HG03103 (cell line): ENCODE measurements at regions not wholly inside any gene's neighbourhood (a gene's known extent, or its start where the extent isn't known, plus 50 kb on each side); places are given as distances from the start of the nearest gene placed in this dataset.
"Not testable (repeated sequence)": the region's sequence is repeated elsewhere in the genome, so short reads cannot be mapped to it uniquely, and the experiment has no call there.

Source experiments
- ATAC-seq: cut with Tn5 transposase; IDR thresholded peaks from one replicate; pipeline ENCODE4 v1.9.1; 2021; ENCODE audit warnings: low read depth; ENCODE audit not compliant: unreplicated experiment

- not testable (repeated sequence) for ATAC-seq
Observed at GRCh38 chr14:105970821-105971220, 444.4 kb downstream of the TMEM121 start.

GRCh38 chr14:105971593-105972500 is 445.5 kb downstream of the TMEM121 start:
- no peak for ATAC-seq

GRCh38 chr14:105974902-105975301 is 448.5 kb downstream of the TMEM121 start:
- ATAC-seq, result no peak

GRCh38 chr14:105978618-105979295 is 452.4 kb downstream of the TMEM121 start:
- ATAC-seq, result no peak

- ATAC-seq, result no peak
Observed at GRCh38 chr14:105979446-105979845, 453.1 kb downstream of the TMEM121 start.

GRCh38 chr14:105980224-105980623 is 453.8 kb downstream of the TMEM121 start:
- no peak for ATAC-seq

- not testable (repeated sequence) for ATAC-seq
Observed at GRCh38 chr14:105981517-105982302, 455.3 kb downstream of the TMEM121 start.

GRCh38 chr14:105982664-105983063 is 456.3 kb downstream of the TMEM121 start:
- ATAC-seq, result no peak

GRCh38 chr14:105986894-105987284 is 460.5 kb downstream of the TMEM121 start:
- ATAC-seq, result no peak

GRCh38 chr14:105987563-105987962 is 461.2 kb downstream of the TMEM121 start:
- ATAC-seq, result no peak

GRCh38 chr14:105989566-105990302 is 463.4 kb downstream of the TMEM121 start:
- ATAC-seq, result no peak

- not testable (repeated sequence) for ATAC-seq
Observed at GRCh38 chr14:105991677-105992076, 465.3 kb downstream of the TMEM121 start.

GRCh38 chr14:105993814-105994213 is 467.4 kb downstream of the TMEM121 start:
- no peak for ATAC-seq

- ATAC-seq, result not testable (repeated sequence)
Observed at GRCh38 chr14:105995011-105995710, 468.8 kb downstream of the TMEM121 start.

GRCh38 chr14:105998597-105998996 is 472.2 kb downstream of the TMEM121 start:
- ATAC-seq, result not testable (repeated sequence)

GRCh38 chr14:105999361-106000028 is 473.1 kb downstream of the TMEM121 start:
- peak; percentile 57 for ATAC-seq

- ATAC-seq, result peak; percentile 39
Observed at GRCh38 chr14:106000029-106000511, 473.7 kb downstream of the TMEM121 start.

- peak; percentile 39 for ATAC-seq
Observed at GRCh38 chr14:106001277-106001676, 474.9 kb downstream of the TMEM121 start.

- no peak for ATAC-seq
Observed at GRCh38 chr14:106003351-106003750, 477.0 kb downstream of the TMEM121 start.
